ENCODE measurements at regions not wholly inside any gene's neighbourhood (a gene's known extent, or its start where the extent isn't known, plus 50 kb on each side); places are given as distances from the start of the nearest gene placed in this dataset.
A peak's percentile ranks its signal among the peaks of the same experiment; 100 is the strongest.

GRCh38 chr22:44407171-44407986 lies 90.7 kb downstream of the RTL6 start:
- no peak overlapping the region for H3K27ac ChIP-seq (ENCODE audit: low read depth, low read length)
- no peaks in the 10 kb centered on the region for H3K79me2 ChIP-seq (ENCODE audit: insufficient read depth, low read length)
- H3K4me3 ChIP-seq (ENCODE audit: insufficient read depth, low read length): no peak overlapping the region
- H3K4me2 ChIP-seq (ENCODE audit: insufficient read depth, low read length): no peak overlapping the region
- no peak for TF ChIP-seq CTCF (IDR thresholded peaks at IDR 0.05; ENCODE audit: extremely low read depth, low read depth, low read length)
- H2AFZ ChIP-seq (ENCODE audit: low read length): no peak overlapping the region
- peaks cover 15% of the 10 kb centered on the region for H3K27me3 ChIP-seq (ENCODE audit: insufficient read depth, low read length)
- no peaks in the 10 kb centered on the region for H3K9me3 ChIP-seq (ENCODE audit: low read depth, low read length)
- no peaks in the 10 kb centered on the region for H3K4me1 ChIP-seq (ENCODE audit: insufficient read depth, low read length)
- peak; percentile 85 for DNase-seq (ENCODE audit: insufficient read length, low spot score, missing footprints)
- H4K20me1 ChIP-seq (ENCODE audit: insufficient read depth, low read length): no peaks in the 10 kb centered on the region
- no peaks in the 10 kb centered on the region for H3K36me3 ChIP-seq (ENCODE audit: insufficient read depth, low read length)

DNA sequence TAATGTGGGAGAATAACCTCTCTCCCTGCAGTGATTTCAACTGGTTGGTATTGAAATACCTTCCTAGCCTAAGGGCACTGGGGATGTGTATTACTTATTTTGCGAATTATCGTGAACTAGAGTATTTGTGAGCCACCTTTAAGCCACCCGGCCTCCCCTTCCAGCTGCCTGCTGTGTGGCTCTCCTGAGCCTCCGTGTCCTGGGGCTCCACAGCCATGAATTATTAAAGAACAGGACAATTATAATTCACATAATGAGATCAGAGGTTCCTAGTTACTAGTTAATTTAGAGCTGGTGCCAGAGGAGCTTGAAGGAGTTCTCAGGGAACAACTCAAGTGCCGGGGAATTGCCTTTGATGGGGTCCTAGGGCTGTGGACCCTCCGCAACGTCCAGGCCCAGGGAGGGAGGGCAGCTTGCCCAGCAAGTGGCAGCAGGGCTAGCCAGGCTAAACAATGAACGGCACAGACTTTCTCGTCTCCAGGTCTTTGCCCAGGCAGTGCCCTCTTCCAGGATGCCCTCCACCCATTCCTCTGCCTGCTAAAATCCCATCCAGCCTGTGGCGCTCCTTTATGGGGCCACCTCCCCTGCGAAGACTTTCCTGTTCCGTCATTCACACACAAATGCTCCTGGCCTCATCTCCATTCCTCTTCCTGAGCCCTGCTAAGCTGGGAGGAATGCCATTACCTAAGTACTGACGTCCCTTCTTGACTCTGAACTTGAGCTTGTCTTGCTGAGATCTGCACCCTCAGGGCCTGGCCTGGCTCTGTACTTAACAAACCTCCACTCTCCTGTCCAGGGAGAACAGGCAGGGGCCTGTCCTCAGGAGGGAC lies 91.5 kb downstream of the RTL6 start:
- H3K27me3 ChIP-seq (ENCODE audit: insufficient read depth, low read length): peaks cover 15% of the 10 kb centered on the region
- no peaks in the 10 kb centered on the region for H4K20me1 ChIP-seq (ENCODE audit: insufficient read depth, low read length)
- no peaks in the 10 kb centered on the region for H3K4me1 ChIP-seq (ENCODE audit: insufficient read depth, low read length)
- H3K9me3 ChIP-seq (ENCODE audit: low read depth, low read length): no peaks in the 10 kb centered on the region
- no peaks in the 10 kb centered on the region for H3K79me2 ChIP-seq (ENCODE audit: insufficient read depth, low read length)
- H3K27ac ChIP-seq (ENCODE audit: low read depth, low read length): no peak overlapping the region
- H3K4me2 ChIP-seq (ENCODE audit: insufficient read depth, low read length): no peak overlapping the region
- no peaks in the 10 kb centered on the region for H3K36me3 ChIP-seq (ENCODE audit: insufficient read depth, low read length)
- H2AFZ ChIP-seq (ENCODE audit: low read length): no peak overlapping the region
- H3K4me3 ChIP-seq (ENCODE audit: insufficient read depth, low read length): no peak overlapping the region
- TF ChIP-seq CTCF (IDR thresholded peaks at IDR 0.05; ENCODE audit: extremely low read depth, low read depth, low read length): no peak
- peak; percentile 82 for DNase-seq (ENCODE audit: insufficient read length, low spot score, missing footprints)

- DNase-seq (ENCODE audit: insufficient read length, low spot score, missing footprints): peak; percentile 53
- no peaks in the 10 kb centered on the region for H4K20me1 ChIP-seq (ENCODE audit: insufficient read depth, low read length)
- TF ChIP-seq CTCF (IDR thresholded peaks at IDR 0.05; ENCODE audit: extremely low read depth, low read depth, low read length): no peak
- H2AFZ ChIP-seq (ENCODE audit: low read length): no peak overlapping the region
- H3K27ac ChIP-seq (ENCODE audit: low read depth, low read length): no peak overlapping the region
- H3K4me3 ChIP-seq (ENCODE audit: insufficient read depth, low read length): no peak overlapping the region
- peaks cover 14% of the 10 kb centered on the region for H3K27me3 ChIP-seq (ENCODE audit: insufficient read depth, low read length)
- H3K9me3 ChIP-seq (ENCODE audit: low read depth, low read length): no peaks in the 10 kb centered on the region
- no peaks in the 10 kb centered on the region for H3K4me1 ChIP-seq (ENCODE audit: insufficient read depth, low read length)
- H3K79me2 ChIP-seq (ENCODE audit: insufficient read depth, low read length): no peaks in the 10 kb centered on the region
- no peak overlapping the region for H3K4me2 ChIP-seq (ENCODE audit: insufficient read depth, low read length)
- no peaks in the 10 kb centered on the region for H3K36me3 ChIP-seq (ENCODE audit: insufficient read depth, low read length)
Observed at GRCh38 chr22:44405661-44406060, 92.4 kb downstream of the RTL6 start.

Measured in osteoblast (primary cell).